NT2/D1 (cell line): ENCODE measurements at regions not wholly inside any gene's neighbourhood (a gene's known extent, or its start where the extent isn't known, plus 50 kb on each side); places are given as distances from the start of the nearest gene placed in this dataset.

Experiments
- YY1 ChIP-seq: IDR thresholded peaks from 2 replicates; pipeline ENCODE4 v1.6.1; 2011; ENCODE audit not compliant: insufficient read length, insufficient read depth
- ZNF274 ChIP-seq: IDR thresholded peaks from 2 replicates; pipeline ENCODE4 v1.6.1; 2011; ENCODE audit warnings: mild to moderate bottlenecking, low read depth, low read length

GRCh38 chr11:39732001-39732400, 1727.5 kb downstream of the LRRC4C start:
- no peak for TF ChIP-seq YY1
- no peak for TF ChIP-seq ZNF274
